SK-N-SH (cell line): ENCODE measurements at regions not wholly inside any gene's neighbourhood (a gene's known extent, or its start where the extent isn't known, plus 50 kb on each side); places are given as distances from the start of the nearest gene placed in this dataset.

Source experiments
- CTCF ChIP-seq: fragments of 200-600 bp; sonication (generic); IDR thresholded peaks from 2 replicates; pipeline ENCODE4 v1.6.1; 2017; ENCODE audit warnings: antibody characterized with exemption, mild to moderate bottlenecking, moderate library complexity
- GABPA ChIP-seq: IDR thresholded peaks from 2 replicates; pipeline ENCODE4 v1.4.0; 2012; ENCODE audit warnings: low read depth, mild to moderate bottlenecking
- IRF3 ChIP-seq: fragments of 150-350 bp; IDR thresholded peaks from 2 replicates; pipeline ENCODE4 v1.6.1; 2016; ENCODE audit warnings: mild to moderate bottlenecking, low read depth, low read length
- RFX5 ChIP-seq: IDR thresholded peaks from 2 replicates; pipeline ENCODE4 v1.6.1; 2012; ENCODE audit warnings: mild to moderate bottlenecking, improper control_type of control experiment, low read length

GRCh38 chr15:31579976-31580375 lies 253.3 kb downstream of the KLF13 start:
- no peak for TF ChIP-seq IRF3
- no peak for TF ChIP-seq RFX5
- TF ChIP-seq GABPA = no peak
- no peak for TF ChIP-seq CTCF
